ENCODE measurements at regions not wholly inside any gene's neighbourhood (a gene's known extent, or its start where the extent isn't known, plus 50 kb on each side); places are given as distances from the start of the nearest gene placed in this dataset.
"Not testable (repeated sequence)": the region's sequence is repeated elsewhere in the genome, so short reads cannot be mapped to it uniquely, and the experiment has no call there.

- DNase-seq (ENCODE audit: low spot score), result peak; percentile 78
Observed at GRCh38 chr5:164504141-164504772, 998.8 kb downstream of the MAT2B start.

- no peak for DNase-seq (ENCODE audit: low spot score)
Observed at GRCh38 chr5:164505791-164506190, 1000.4 kb downstream of the MAT2B start.

- no peak for DNase-seq (ENCODE audit: low spot score)
Observed at GRCh38 chr5:164518067-164518740, 1012.8 kb downstream of the MAT2B start.

- DNase-seq (ENCODE audit: low spot score), result no peak
Observed at GRCh38 chr5:164518741-164519080, 1013.3 kb downstream of the MAT2B start.

GRCh38 chr5:164532235-164532900, 1026.9 kb downstream of the MAT2B start:
- DNase-seq (ENCODE audit: low spot score), result peak; percentile 4

- DNase-seq (ENCODE audit: low spot score), result not testable (repeated sequence)
Observed at GRCh38 chr5:164533426-164533825, 1028.0 kb downstream of the MAT2B start.

GRCh38 chr5:164540174-164540573, 1034.8 kb downstream of the MAT2B start:
- DNase-seq (ENCODE audit: low spot score), result no peak

- DNase-seq (ENCODE audit: low spot score), result no peak
Observed at GRCh38 chr5:164545507-164545906, 1040.1 kb downstream of the MAT2B start.

GRCh38 chr5:164553851-164554250, 1048.4 kb downstream of the MAT2B start:
- no peak for DNase-seq (ENCODE audit: low spot score)

GRCh38 chr5:164555809-164556208, 1050.4 kb downstream of the MAT2B start:
- no peak for DNase-seq (ENCODE audit: low spot score)

GRCh38 chr5:164560216-164560615, 1054.8 kb downstream of the MAT2B start:
- no peak for DNase-seq (ENCODE audit: low spot score)

GRCh38 chr5:164561933-164562872, 1056.8 kb downstream of the MAT2B start:
- DNase-seq (ENCODE audit: low spot score), result no peak

GRCh38 chr5:164563370-164563769, 1058.0 kb downstream of the MAT2B start:
- DNase-seq (ENCODE audit: low spot score), result no peak

GRCh38 chr5:164573397-164573796, 1068.0 kb downstream of the MAT2B start:
- DNase-seq (ENCODE audit: low spot score), result no peak

GRCh38 chr5:164577201-164577600, 1071.8 kb downstream of the MAT2B start:
- no peak for DNase-seq (ENCODE audit: low spot score)

GRCh38 chr5:164577742-164578141, 1072.3 kb downstream of the MAT2B start:
- no peak for DNase-seq (ENCODE audit: low spot score)

- DNase-seq (ENCODE audit: low spot score), result no peak
Observed at GRCh38 chr5:164578401-164578800, 1073.0 kb downstream of the MAT2B start.

GRCh38 chr5:164578911-164579310, 1073.5 kb downstream of the MAT2B start:
- no peak for DNase-seq (ENCODE audit: low spot score)

GRCh38 chr5:164580155-164580554, 1074.7 kb downstream of the MAT2B start:
- no peak for DNase-seq (ENCODE audit: low spot score)

- no peak for DNase-seq (ENCODE audit: low spot score)
Observed at GRCh38 chr5:164581889-164582288, 1076.5 kb downstream of the MAT2B start.

GRCh38 chr5:164593982-164594381, 1088.6 kb downstream of the MAT2B start:
- no peak for DNase-seq (ENCODE audit: low spot score)

- no peak for DNase-seq (ENCODE audit: low spot score)
Observed at GRCh38 chr5:164597293-164597900, 1092.0 kb downstream of the MAT2B start.
